ENCODE measurements at regions not wholly inside any gene's neighbourhood (a gene's known extent, or its start where the extent isn't known, plus 50 kb on each side); places are given as distances from the start of the nearest gene placed in this dataset.

GRCh38 chr20:24357177-24357576, 112.3 kb upstream of the SYNDIG1 start:
- Histone ChIP-seq H2AFZ (ENCODE audit: low read length) (no peak overlapping the region), H3K4me3 (replicated peaks in 1 of 4; ENCODE audit: control extremely low read depth in 1 of 4, insufficient read depth in 1 of 4, low read depth in 3 of 4, low read length in 4 of 4) (no peak overlapping the region), H3K4me2 (ENCODE audit: extremely low read depth, insufficient read depth, low read length) (no peak overlapping the region), H3K27me3 (ENCODE audit: control insufficient read depth, insufficient read depth, low read length) (no peaks in the 10 kb centered on the region), H4K20me1 (ENCODE audit: control insufficient read depth, extremely low read depth, insufficient read depth, low read length) (no peaks in the 10 kb centered on the region), H3K27ac (ENCODE audit: insufficient read depth, low read length) (no peak overlapping the region), H3K9ac (ENCODE audit: insufficient read depth, low read length) (no peak overlapping the region), H3K4me1 (ENCODE audit: control insufficient read depth, extremely low read depth, insufficient read depth, low read length) (no peaks in the 10 kb centered on the region), H3K9me3 (ENCODE audit: control insufficient read depth, insufficient read depth, low read depth, low read length) (no peaks in the 10 kb centered on the region), H3K79me2 (ENCODE audit: control insufficient read depth, insufficient read depth, low read length) (no peaks in the 10 kb centered on the region), H3K36me3 (ENCODE audit: control insufficient read depth, insufficient read depth, low read length) (no peaks in the 10 kb centered on the region)
- no peak for TF ChIP-seq CTCF (conservative IDR thresholded peaks at IDR 0.05 in 1 of 2, IDR thresholded peaks at IDR 0.05 in 1 of 2; ENCODE audit: low read depth in 1 of 2, low read length in 2 of 2)
- TF ChIP-seq EZH2 (IDR thresholded peaks at IDR 0.05; ENCODE audit: low read length, missing control alignments): no peak
- no peak for DNase-seq (ENCODE audit: low read depth in 2 of 2)

GRCh38 chr20:24353135-24353690, 116.2 kb upstream of the SYNDIG1 start:
- no peaks in the 10 kb centered on the region for H3K4me1 ChIP-seq (ENCODE audit: control insufficient read depth, extremely low read depth, insufficient read depth, low read length)
- no peaks in the 10 kb centered on the region for H4K20me1 ChIP-seq (ENCODE audit: control insufficient read depth, extremely low read depth, insufficient read depth, low read length)
- no peaks in the 10 kb centered on the region for H3K9me3 ChIP-seq (ENCODE audit: control insufficient read depth, insufficient read depth, low read depth, low read length)
- H3K4me3 ChIP-seq (replicated peaks in 1 of 4; ENCODE audit: control extremely low read depth in 1 of 4, insufficient read depth in 1 of 4, low read depth in 3 of 4, low read length in 4 of 4): no peak overlapping the region
- no peaks in the 10 kb centered on the region for H3K36me3 ChIP-seq (ENCODE audit: control insufficient read depth, insufficient read depth, low read length)
- H3K4me2 ChIP-seq (ENCODE audit: extremely low read depth, insufficient read depth, low read length): no peak overlapping the region
- H2AFZ ChIP-seq (ENCODE audit: low read length): no peak overlapping the region
- DNase-seq (ENCODE audit: low read depth in 2 of 2): no peak
- no peak overlapping the region for H3K9ac ChIP-seq (ENCODE audit: insufficient read depth, low read length)
- H3K27me3 ChIP-seq (ENCODE audit: control insufficient read depth, insufficient read depth, low read length): no peaks in the 10 kb centered on the region
- TF ChIP-seq CTCF (conservative IDR thresholded peaks at IDR 0.05 in 1 of 2, IDR thresholded peaks at IDR 0.05 in 1 of 2; ENCODE audit: low read depth in 1 of 2, low read length in 2 of 2) (no peak), EZH2 (IDR thresholded peaks at IDR 0.05; ENCODE audit: low read length, missing control alignments) (no peak)
- no peak overlapping the region for H3K27ac ChIP-seq (ENCODE audit: insufficient read depth, low read length)
- H3K79me2 ChIP-seq (ENCODE audit: control insufficient read depth, insufficient read depth, low read length): no peaks in the 10 kb centered on the region

- H3K79me2 ChIP-seq (ENCODE audit: control insufficient read depth, insufficient read depth, low read length): no peaks in the 10 kb centered on the region
These were observed 118.5 kb upstream of the SYNDIG1 start for GRCh38 chr20:24350923-24351368.

More at GRCh38 chr20:24350923-24351368, 118.5 kb upstream of the SYNDIG1 start:
- no peak overlapping the region for H3K4me2 ChIP-seq (ENCODE audit: extremely low read depth, insufficient read depth, low read length)
- no peaks in the 10 kb centered on the region for H3K27me3 ChIP-seq (ENCODE audit: control insufficient read depth, insufficient read depth, low read length)
- no peak overlapping the region for H2AFZ ChIP-seq (ENCODE audit: low read length)
- no peak overlapping the region for H3K9ac ChIP-seq (ENCODE audit: insufficient read depth, low read length)
- peak; percentile 13 to 15 for DNase-seq (ENCODE audit: low read depth in 2 of 2)
- no peaks in the 10 kb centered on the region for H3K4me1 ChIP-seq (ENCODE audit: control insufficient read depth, extremely low read depth, insufficient read depth, low read length)
- H3K4me3 ChIP-seq (replicated peaks in 1 of 4; ENCODE audit: control extremely low read depth in 1 of 4, insufficient read depth in 1 of 4, low read depth in 3 of 4, low read length in 4 of 4): no peak overlapping the region
- H3K27ac ChIP-seq (ENCODE audit: insufficient read depth, low read length): no peak overlapping the region
- no peaks in the 10 kb centered on the region for H4K20me1 ChIP-seq (ENCODE audit: control insufficient read depth, extremely low read depth, insufficient read depth, low read length)
- no peak for TF ChIP-seq CTCF (conservative IDR thresholded peaks at IDR 0.05 in 1 of 2, IDR thresholded peaks at IDR 0.05 in 1 of 2; ENCODE audit: low read depth in 1 of 2, low read length in 2 of 2)
- TF ChIP-seq EZH2 (IDR thresholded peaks at IDR 0.05; ENCODE audit: low read length, missing control alignments): no peak
- no peaks in the 10 kb centered on the region for H3K36me3 ChIP-seq (ENCODE audit: control insufficient read depth, insufficient read depth, low read length)
- no peaks in the 10 kb centered on the region for H3K9me3 ChIP-seq (ENCODE audit: control insufficient read depth, insufficient read depth, low read depth, low read length)
